ENCODE measurements at regions not wholly inside any gene's neighbourhood (a gene's known extent, or its start where the extent isn't known, plus 50 kb on each side); places are given as distances from the start of the nearest gene placed in this dataset.

- CTCF ChIA-PET = no interaction called here
- Histone ChIP-seq H3K27ac (no peak overlapping the region), H3K36me3 (ENCODE audit: low read depth) (no peaks in the 10 kb centered on the region), H3K9me2 (ENCODE audit: insufficient read depth) (no peaks in the 10 kb centered on the region), H3K4me1 (replicated peaks; ENCODE audit: insufficient read depth) (no peaks in the 10 kb centered on the region), H3K9me3 (ENCODE audit: insufficient read depth, low read depth) (peaks cover 8% of the 10 kb centered on the region; the same call in 1 of the 2 replicates), H4K20me1 (ENCODE audit: insufficient read depth) (no peaks in the 10 kb centered on the region), H2AFZ (no peak overlapping the region), H3K4me3 (no peak overlapping the region), H3F3A (ENCODE audit: insufficient read depth, low read depth) (no peaks in the 10 kb centered on the region), H3K79me2 (ENCODE audit: low read depth) (no peaks in the 10 kb centered on the region), H3K4me2 (no peak overlapping the region), H3K27me3 (ENCODE audit: insufficient read depth, low read depth) (no peaks in the 10 kb centered on the region)
- BruUV-seq (replicated peaks) = no TSS peak
- intact Hi-C loops (cut with micrococcal nuclease; ENCODE audit: unreplicated experiment) = no loop called here
- TF ChIP-seq EZH2 (IDR thresholded peaks at IDR 0.05; ENCODE audit: low read depth) (no peak), CTCF (conservative IDR thresholded peaks at IDR 0.05) (no peak)
- POLR2A ChIA-PET (ENCODE audit: unreplicated experiment) = no interaction called here
- no peak for DNase-seq
Measured at GRCh38 chr7:120041798-120042197, 231.2 kb upstream of the KCND2 start.

GRCh38 chr7:120043250-120043649, 229.7 kb upstream of the KCND2 start:
- no peaks in the 10 kb centered on the region for H3K36me3 ChIP-seq (ENCODE audit: low read depth)
- no peak overlapping the region for H3K4me2 ChIP-seq
- no peaks in the 10 kb centered on the region for H3K27me3 ChIP-seq (ENCODE audit: insufficient read depth, low read depth)
- ChIA-PET CTCF (no interaction called here), POLR2A (ENCODE audit: unreplicated experiment) (no interaction called here)
- no peaks in the 10 kb centered on the region for H4K20me1 ChIP-seq (ENCODE audit: insufficient read depth)
- H3K79me2 ChIP-seq (ENCODE audit: low read depth) = no peaks in the 10 kb centered on the region
- intact Hi-C loops (cut with micrococcal nuclease; ENCODE audit: unreplicated experiment) = no loop called here
- H3K4me1 ChIP-seq (replicated peaks; ENCODE audit: insufficient read depth) = no peaks in the 10 kb centered on the region
- BruUV-seq (replicated peaks) = no TSS peak
- H3K4me3 ChIP-seq = no peak overlapping the region
- H3F3A ChIP-seq (ENCODE audit: insufficient read depth, low read depth) = no peaks in the 10 kb centered on the region
- H2AFZ ChIP-seq = no peak overlapping the region
- TF ChIP-seq CTCF (conservative IDR thresholded peaks at IDR 0.05) (no peak), EZH2 (IDR thresholded peaks at IDR 0.05; ENCODE audit: low read depth) (no peak)
- DNase-seq = no peak
- H3K9me2 ChIP-seq (ENCODE audit: insufficient read depth) = no peaks in the 10 kb centered on the region
- peaks cover 8% of the 10 kb centered on the region; the same call in 1 of the 2 replicates for H3K9me3 ChIP-seq (ENCODE audit: insufficient read depth, low read depth)
- H3K27ac ChIP-seq = no peak overlapping the region

- peak; percentile 79 to 97 for DNase-seq
- H3K4me1 ChIP-seq (replicated peaks; ENCODE audit: insufficient read depth) = peaks cover 45% of the 10 kb centered on the region
- no peaks in the 10 kb centered on the region; the same call in 1 of the 2 replicates for H3K36me3 ChIP-seq (ENCODE audit: low read depth)
- H3F3A ChIP-seq (ENCODE audit: insufficient read depth, low read depth) = peaks cover 35% of the 10 kb centered on the region
- ChIA-PET POLR2A (ENCODE audit: unreplicated experiment) (no interaction called here), CTCF (interaction anchor here (0.7 to 1.0 kb wide), 2 partner anchors 117 to 583 kb away, joined by 3 read pairs; no protein-coding TSS in a partner anchor)
- H4K20me1 ChIP-seq (ENCODE audit: insufficient read depth) = no peaks in the 10 kb centered on the region
- no peaks in the 10 kb centered on the region for H3K9me2 ChIP-seq (ENCODE audit: insufficient read depth)
- no TSS peak for BruUV-seq (replicated peaks)
- no peaks in the 10 kb centered on the region for H3K79me2 ChIP-seq (ENCODE audit: low read depth)
- no peak overlapping the region for H2AFZ ChIP-seq
- H3K4me3 ChIP-seq = peak overlapping the region; percentile 1; the same call in 1 of the 2 replicates
- peaks cover 14% of the 10 kb centered on the region for H3K9me3 ChIP-seq (ENCODE audit: insufficient read depth, low read depth)
- H3K27me3 ChIP-seq (ENCODE audit: insufficient read depth, low read depth) = no peaks in the 10 kb centered on the region
- peak overlapping the region; percentile 70 for H3K27ac ChIP-seq
- no peak for TF ChIP-seq EZH2 (IDR thresholded peaks at IDR 0.05; ENCODE audit: low read depth)
- no peak for TF ChIP-seq CTCF (conservative IDR thresholded peaks at IDR 0.05)
- peak overlapping the region; percentile 48 for H3K4me2 ChIP-seq
- intact Hi-C loops (cut with micrococcal nuclease; ENCODE audit: unreplicated experiment) = loop anchor here (1.0 to 10.0 kb wide), 6 partner anchors 62 to 506 kb away; no protein-coding TSS in a partner anchor
Measured at GRCh38 chr7:120052884-120053382, 220.0 kb upstream of the KCND2 start.
